CD4-positive, alpha-beta memory T cell (primary cell): ENCODE measurements at regions not wholly inside any gene's neighbourhood (a gene's known extent, or its start where the extent isn't known, plus 50 kb on each side); places are given as distances from the start of the nearest gene placed in this dataset.

Experiments used
- CTCF ChIA-PET: fragments of 350-600 bp; sonication (Branson Sonifier 250); formaldehyde crosslinking; loops from one replicate; lab custom pipeline; 2021; ENCODE audit warnings: inconsistent platforms; ENCODE audit not compliant: partially characterized antibody; lab: Charles Lee
- POLR2A ChIA-PET: fragments of 350-600 bp; sonication (Branson Sonifier 250); formaldehyde crosslinking; loops from one replicate; lab custom pipeline; 2021; ENCODE audit not compliant: partially characterized antibody; lab: Charles Lee
- DNase-seq, 5 donors: peaks; one replicate each; pipeline versions ENCODE4 v3.0.0 to v3.0.0-alpha.2; 2020 to 2022; ENCODE audit warnings: mixed read lengths in 1 of 5
- H3K27ac ChIP-seq: one replicate; pipeline ENCODE4 v1.7.0; 2013; ENCODE audit warnings: low read depth, low read length
- H3K27me3 ChIP-seq: 2 replicates; pipeline ENCODE4 v1.7.0; 2013; ENCODE audit warnings: mild to moderate bottlenecking, low read length, moderate library complexity; ENCODE audit not compliant: insufficient read depth
- H3K36me3 ChIP-seq: 2 replicates; pipeline ENCODE4 v1.7.0; 2013; ENCODE audit warnings: mild to moderate bottlenecking, low read length, moderate library complexity; ENCODE audit not compliant: insufficient read depth
- H3K4me1 ChIP-seq: 2 replicates; pipeline ENCODE4 v1.7.0; 2013; ENCODE audit warnings: mild to moderate bottlenecking, low read length, moderate library complexity; ENCODE audit not compliant: insufficient read depth
- H3K4me3 ChIP-seq, 2 donors: one replicate each; pipeline ENCODE4 v1.7.0; 2013; ENCODE audit warnings: low read length in 2 of 2, mild to moderate bottlenecking in 1 of 2
- H3K9me3 ChIP-seq, 2 donors: one replicate each; pipeline ENCODE4 v1.7.0; 2013; ENCODE audit warnings: low read length in 2 of 2, control low read depth in 1 of 2; ENCODE audit not compliant: control insufficient read depth in 1 of 2
- H3K27ac Mint-ChIP-seq, 7 donors: one replicate each; pipeline ENCODE4 v1.8.0; 2020 to 2021; ENCODE audit warnings: mixed read lengths in 7 of 7, mild to moderate bottlenecking in 6 of 7, inconsistent platforms in 3 of 7, moderate library complexity in 3 of 7
- H3K27me3 Mint-ChIP-seq, 2 donors: one replicate each; pipeline ENCODE4 v1.8.0; 2020 to 2021; ENCODE audit warnings: mixed read lengths in 2 of 2
- H3K36me3 Mint-ChIP-seq, 2 donors: one replicate each; pipeline ENCODE4 v1.8.0; 2020 to 2021; ENCODE audit warnings: mixed read lengths in 2 of 2, inconsistent platforms in 1 of 2, mild to moderate bottlenecking in 1 of 2
- H3K4me1 Mint-ChIP-seq, 4 donors: one replicate each; pipeline ENCODE4 v1.8.0; 2020 to 2021; ENCODE audit warnings: mixed read lengths in 4 of 4, mild to moderate bottlenecking in 1 of 4
- H3K4me3 Mint-ChIP-seq, 8 donors: one replicate each; pipeline ENCODE4 v1.8.0; 2020 to 2021; ENCODE audit warnings: mixed read lengths in 8 of 8, mild to moderate bottlenecking in 7 of 8, moderate library complexity in 6 of 8, inconsistent platforms in 3 of 8
- H3K9me3 Mint-ChIP-seq, 8 donors: one replicate each; pipeline ENCODE4 v1.8.0; 2020 to 2021; ENCODE audit warnings: mixed read lengths in 8 of 8, mild to moderate bottlenecking in 5 of 8, inconsistent platforms in 3 of 8, moderate library complexity in 1 of 8
- intact Hi-C: fragments of 100-400 bp; cut with micrococcal nuclease; formaldehyde crosslinking; loops from one replicate; pipeline ENCODE4 v1.15.1; 2023

DNA sequence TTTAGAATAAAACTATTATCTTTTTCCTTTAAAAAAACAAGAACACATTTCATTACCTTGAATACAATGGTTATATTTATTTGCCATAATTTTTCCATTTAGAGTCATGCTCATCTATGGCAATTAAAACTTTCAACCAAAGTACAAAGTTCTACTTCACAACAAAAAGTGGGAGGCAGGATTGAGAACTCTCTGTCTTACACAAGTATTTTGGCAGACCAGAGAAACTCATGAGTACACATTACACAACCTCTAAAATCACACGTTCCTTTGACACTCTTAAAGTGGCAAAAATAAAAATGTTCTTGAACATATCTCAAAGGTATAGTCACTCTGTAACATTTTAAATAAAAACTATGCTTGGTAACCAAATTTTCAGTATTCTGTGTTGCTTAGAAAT lies 213.4 kb downstream of the IL15 start:
- ChIA-PET CTCF (no interaction called here), POLR2A (no interaction called here)
- peaks cover 0 to 6% (median 4%) of the 10 kb centered on the region in 8 donors for H3K9me3 Mint-ChIP-seq
- H3K27ac Mint-ChIP-seq, result no peak overlapping the region
- intact Hi-C loops, result no loop called here
- no peaks in the 10 kb centered on the region for H3K27me3 ChIP-seq
- no peaks in the 10 kb centered on the region for H3K4me1 Mint-ChIP-seq
- no peak overlapping the region for H3K4me3 ChIP-seq
- H3K27ac ChIP-seq, result no peak overlapping the region
- H3K36me3 ChIP-seq, result no peaks in the 10 kb centered on the region
- H3K4me3 Mint-ChIP-seq, result no peak overlapping the region
- no peaks in the 10 kb centered on the region for H3K9me3 ChIP-seq
- DNase-seq, result no peak
- peaks cover 3 to 6% of the 10 kb centered on the region in 2 donors for H3K27me3 Mint-ChIP-seq
- no peaks in the 10 kb centered on the region for H3K36me3 Mint-ChIP-seq
- H3K4me1 ChIP-seq, result no peaks in the 10 kb centered on the region

DNA sequence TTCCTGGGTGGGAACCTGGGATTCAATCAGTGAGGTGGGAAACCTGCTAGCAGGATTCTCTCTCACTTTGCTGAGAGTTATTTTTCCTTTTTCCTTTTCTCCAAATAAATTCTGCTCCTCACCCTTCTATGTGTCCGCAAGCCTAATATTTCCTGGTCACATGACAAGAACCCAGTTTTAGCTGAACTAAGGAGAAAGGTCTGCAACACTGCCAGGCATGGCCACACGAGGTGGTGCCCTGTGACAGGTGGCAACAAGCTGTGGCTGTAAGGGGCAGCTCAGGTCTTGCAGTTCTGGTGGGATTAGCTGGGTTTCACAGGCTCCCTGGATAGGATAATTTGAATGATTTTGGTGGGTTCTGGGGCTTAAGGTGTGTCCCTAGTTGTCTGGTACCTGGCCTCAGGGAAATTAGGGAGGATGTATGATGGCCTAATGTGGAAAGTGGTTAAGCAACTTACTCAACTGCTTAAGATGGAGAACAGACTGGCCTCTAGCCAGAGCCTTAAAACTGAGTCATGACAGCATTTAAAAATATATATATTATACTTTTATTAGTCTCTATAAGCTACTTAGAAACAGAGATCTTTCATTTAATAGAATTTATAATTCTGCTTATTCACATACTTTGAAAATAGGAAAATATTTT lies 215.0 kb downstream of the IL15 start:
- Mint-ChIP-seq H3K27me3 (peaks cover 5 to 6% of the 10 kb centered on the region in 2 donors), H3K36me3 (no peaks in the 10 kb centered on the region), H3K27ac (no peak overlapping the region), H3K4me3 (no peak overlapping the region), H3K9me3 (peaks cover 0 to 16% (median 10%) of the 10 kb centered on the region in 8 donors), H3K4me1 (no peaks in the 10 kb centered on the region)
- POLR2A ChIA-PET, result no interaction called here
- no peaks in the 10 kb centered on the region for H3K4me1 ChIP-seq
- no peaks in the 10 kb centered on the region for H3K27me3 ChIP-seq
- no peak for DNase-seq
- CTCF ChIA-PET, result no interaction called here
- intact Hi-C loops, result no loop called here
- no peaks in the 10 kb centered on the region for H3K36me3 ChIP-seq
- no peak overlapping the region for H3K27ac ChIP-seq
- H3K9me3 ChIP-seq, result no peaks in the 10 kb centered on the region
- no peak overlapping the region for H3K4me3 ChIP-seq

DNA sequence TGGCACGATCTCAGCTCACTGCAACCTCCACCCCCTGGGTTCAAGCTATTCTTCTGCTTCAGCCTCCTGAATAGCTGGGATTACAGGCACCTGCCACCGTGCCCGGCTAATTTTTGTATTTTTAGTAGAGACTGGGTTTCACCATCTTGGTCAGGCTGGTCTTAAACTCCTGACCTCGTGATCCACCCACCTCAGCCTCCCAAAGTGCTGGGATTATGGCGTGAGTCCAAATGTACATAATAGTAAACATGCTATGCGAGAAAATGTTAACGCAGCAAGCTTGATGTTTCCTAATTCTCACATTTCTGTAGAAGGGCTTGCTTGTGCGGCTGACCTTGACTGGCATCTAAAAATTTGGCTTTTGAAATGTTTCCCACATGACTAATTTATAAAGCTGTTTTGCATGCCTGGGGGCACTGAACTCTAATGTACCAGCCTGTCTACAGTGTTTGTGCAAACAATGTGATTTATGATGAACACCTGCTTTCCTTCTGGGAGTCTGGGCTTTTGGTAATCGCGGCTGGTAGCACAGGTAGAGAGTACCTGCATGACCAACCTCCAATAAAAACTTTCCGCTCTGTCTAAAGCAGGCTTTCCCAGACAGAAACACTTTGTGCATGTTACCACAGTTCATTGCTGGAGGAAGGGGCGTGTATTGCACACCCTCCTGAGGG lies 216.8 kb downstream of the IL15 start:
- Mint-ChIP-seq H3K27me3 (peaks cover 9% of the 10 kb centered on the region in 2 donors), H3K27ac (no peak overlapping the region), H3K9me3 (peaks cover 0 to 17% (median 10%) of the 10 kb centered on the region in 8 donors), H3K36me3 (no peaks in the 10 kb centered on the region), H3K4me3 (no peak overlapping the region), H3K4me1 (no peaks in the 10 kb centered on the region)
- DNase-seq, result no peak
- POLR2A ChIA-PET, result no interaction called here
- no peaks in the 10 kb centered on the region for H3K36me3 ChIP-seq
- no peaks in the 10 kb centered on the region for H3K4me1 ChIP-seq
- H3K9me3 ChIP-seq, result no peaks in the 10 kb centered on the region
- intact Hi-C loops, result no loop called here
- no peaks in the 10 kb centered on the region for H3K27me3 ChIP-seq
- no peak overlapping the region for H3K4me3 ChIP-seq
- H3K27ac ChIP-seq, result no peak overlapping the region
- CTCF ChIA-PET, result no interaction called here

DNA sequence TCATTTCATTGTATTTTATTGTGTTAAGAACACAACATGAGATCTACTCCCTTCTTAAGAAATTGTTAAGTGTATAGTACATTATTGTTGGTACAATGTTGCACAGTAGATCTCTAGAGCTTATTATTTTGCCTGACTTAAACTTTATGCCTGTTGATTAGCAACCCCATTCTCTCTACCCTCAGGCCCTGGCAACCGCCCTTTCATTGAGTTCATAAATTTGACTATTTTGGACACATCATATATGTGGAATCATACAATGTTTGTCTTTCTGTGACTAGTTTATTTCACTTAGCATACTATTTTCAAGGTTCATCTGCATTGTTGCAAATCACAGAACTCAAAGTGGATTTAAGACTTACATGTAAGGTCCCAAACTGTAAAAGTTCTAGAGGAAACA lies 222.1 kb downstream of the IL15 start:
- Mint-ChIP-seq H3K4me3 (no peak overlapping the region), H3K36me3 (no peaks in the 10 kb centered on the region), H3K27ac (no peak overlapping the region), H3K9me3 (peaks cover 0 to 20% (median 10%) of the 10 kb centered on the region in 8 donors), H3K4me1 (no peaks in the 10 kb centered on the region), H3K27me3 (peaks cover 5 to 9% of the 10 kb centered on the region in 2 donors)
- ChIA-PET POLR2A (no interaction called here), CTCF (no interaction called here)
- no peaks in the 10 kb centered on the region for H3K36me3 ChIP-seq
- H3K4me3 ChIP-seq, result no peak overlapping the region
- no peak for DNase-seq
- H3K27me3 ChIP-seq, result no peaks in the 10 kb centered on the region
- no peaks in the 10 kb centered on the region for H3K9me3 ChIP-seq
- intact Hi-C loops, result no loop called here
- H3K4me1 ChIP-seq, result no peaks in the 10 kb centered on the region
- H3K27ac ChIP-seq, result no peak overlapping the region

DNA sequence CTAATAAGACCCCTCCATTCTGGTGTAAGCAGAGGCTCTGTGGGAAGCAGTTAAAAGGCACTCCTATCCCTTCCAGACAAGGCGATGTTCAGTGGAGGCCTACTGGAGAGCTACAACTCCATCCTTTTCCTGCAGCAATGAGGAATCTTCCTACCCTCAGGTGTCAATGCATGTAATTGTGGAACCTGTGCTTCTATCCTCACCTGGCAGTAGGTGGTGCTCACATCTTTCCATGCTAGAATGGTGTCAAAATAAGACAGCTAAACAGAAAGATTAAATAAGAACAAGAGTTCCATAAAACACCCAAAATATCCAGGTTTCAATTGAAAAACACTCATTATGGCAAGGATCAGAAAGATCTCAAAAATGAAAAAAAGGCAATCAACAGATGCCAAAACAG lies 224.6 kb downstream of the IL15 start:
- Histone ChIP-seq H3K27me3 (no peaks in the 10 kb centered on the region), H3K9me3 (no peaks in the 10 kb centered on the region), H3K4me3 (no peak overlapping the region), H3K4me1 (no peaks in the 10 kb centered on the region), H3K27ac (no peak overlapping the region), H3K36me3 (no peaks in the 10 kb centered on the region)
- DNase-seq, result no peak
- POLR2A ChIA-PET, result no interaction called here
- no peak overlapping the region for H3K27ac Mint-ChIP-seq
- H3K4me3 Mint-ChIP-seq, result no peak overlapping the region
- no peaks in the 10 kb centered on the region for H3K4me1 Mint-ChIP-seq
- H3K36me3 Mint-ChIP-seq, result no peaks in the 10 kb centered on the region
- intact Hi-C loops, result no loop called here
- CTCF ChIA-PET, result interaction anchor here (1.6 kb wide), 1 partner anchor 987 kb away, joined by 3 read pairs; no protein-coding TSS in a partner anchor
- peaks cover 2 to 6% of the 10 kb centered on the region in 2 donors for H3K27me3 Mint-ChIP-seq
- peaks cover 0 to 8% (median under 1%) of the 10 kb centered on the region in 8 donors for H3K9me3 Mint-ChIP-seq

DNA sequence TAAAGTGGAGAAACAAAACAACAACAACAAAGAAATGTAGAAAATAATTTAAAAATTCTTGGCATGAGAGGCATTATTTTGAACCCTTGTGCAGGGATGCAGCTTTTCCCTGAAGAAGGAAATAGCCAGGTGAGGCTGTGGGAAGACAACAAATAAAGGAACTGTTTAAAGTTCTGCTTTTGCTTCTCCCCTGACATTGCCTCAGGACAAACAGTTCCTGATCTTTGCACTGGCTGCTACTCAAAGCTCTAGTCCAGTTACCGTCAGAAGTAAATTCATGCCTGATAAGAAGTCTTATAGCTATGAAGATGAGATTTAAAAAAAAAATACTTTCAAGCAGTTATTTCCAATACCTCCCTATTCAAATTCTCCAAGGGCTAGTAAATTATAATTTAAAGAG lies 233.8 kb downstream of the IL15 start:
- H3K9me3 ChIP-seq, result no peaks in the 10 kb centered on the region
- Mint-ChIP-seq H3K36me3 (no peaks in the 10 kb centered on the region), H3K27me3 (peaks cover 2 to 9% of the 10 kb centered on the region in 2 donors), H3K4me3 (no peak overlapping the region), H3K27ac (no peak overlapping the region), H3K9me3 (peaks cover 2 to 25% (median 10%) of the 10 kb centered on the region in 8 donors), H3K4me1 (no peaks in the 10 kb centered on the region)
- no peaks in the 10 kb centered on the region for H3K4me1 ChIP-seq
- ChIA-PET POLR2A (no interaction called here), CTCF (no interaction called here)
- no peaks in the 10 kb centered on the region for H3K27me3 ChIP-seq
- no peak for DNase-seq
- H3K36me3 ChIP-seq, result no peaks in the 10 kb centered on the region
- intact Hi-C loops, result no loop called here
- H3K4me3 ChIP-seq, result no peak overlapping the region
- no peak overlapping the region for H3K27ac ChIP-seq

DNA sequence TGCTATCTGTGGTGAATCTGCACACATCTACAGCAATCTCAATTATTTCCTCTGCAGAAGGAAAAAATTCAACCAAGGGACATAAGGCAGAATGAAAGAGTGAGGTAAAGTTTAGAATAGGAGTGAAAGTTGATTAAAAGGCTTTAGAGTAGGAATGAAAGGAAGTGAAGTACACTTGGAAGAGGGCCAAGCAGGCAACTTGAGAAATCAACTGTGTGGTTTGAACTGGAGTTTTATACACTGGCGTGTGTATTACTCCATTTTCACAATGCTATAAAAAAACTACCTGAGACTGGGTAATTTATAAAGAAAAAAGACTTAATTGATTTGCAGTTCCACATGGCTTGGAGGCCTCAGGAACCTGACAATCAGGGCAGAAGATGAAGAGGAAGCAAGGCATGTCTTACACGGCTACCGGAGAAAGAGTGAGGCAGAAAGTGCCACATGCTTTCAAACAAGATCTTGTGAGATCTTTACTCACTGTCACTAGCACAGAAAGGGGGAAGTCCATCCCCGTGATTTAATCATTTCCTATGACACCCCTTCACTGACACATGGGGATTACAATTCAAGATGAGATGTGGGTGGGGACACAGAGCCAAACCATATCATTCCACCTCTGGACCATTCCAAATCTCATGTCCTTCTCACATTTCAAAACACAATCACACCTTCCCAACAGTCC lies 234.8 kb downstream of the IL15 start:
- Mint-ChIP-seq H3K9me3 (peaks cover 2 to 25% (median 10%) of the 10 kb centered on the region in 8 donors), H3K4me3 (no peak overlapping the region), H3K27me3 (peaks cover 2 to 9% of the 10 kb centered on the region in 2 donors), H3K27ac (no peak overlapping the region), H3K36me3 (no peaks in the 10 kb centered on the region), H3K4me1 (no peaks in the 10 kb centered on the region)
- no peak for DNase-seq
- Histone ChIP-seq H3K27ac (no peak overlapping the region), H3K9me3 (no peaks in the 10 kb centered on the region), H3K4me1 (no peaks in the 10 kb centered on the region), H3K27me3 (no peaks in the 10 kb centered on the region), H3K36me3 (no peaks in the 10 kb centered on the region), H3K4me3 (no peak overlapping the region)
- POLR2A ChIA-PET, result no interaction called here
- CTCF ChIA-PET, result no interaction called here
- intact Hi-C loops, result no loop called here
